A549 (cell line): ENCODE measurements at regions not wholly inside any gene's neighbourhood (a gene's known extent, or its start where the extent isn't known, plus 50 kb on each side); places are given as distances from the start of the nearest gene placed in this dataset.

Experiments used
- ATAC-seq, 2 experiments: fragments of 200-7000 bp in 1 of 2; fragments of >200 bp in 1 of 2; cut with Nextera tagmentation in 1 of 2; cut with Tn5 transposase in 1 of 2; 3 replicates each; pipeline versions ENCODE4 v1.8.0 to v1.9.1; 2018 to 2020; ENCODE audit warnings: mild to moderate bottlenecking in 1 of 2, moderate library complexity in 1 of 2
- CTCF ChIA-PET: fragments of 300-600 bp; sonication (Branson Sonifier 250); formaldehyde crosslinking; extraction: SDS; loops from one replicate; lab custom pipeline; 2021; ENCODE audit warnings: antibody characterized with exemption, inconsistent platforms; lab: Yijun Ruan, JAX
- POLR2A ChIA-PET: fragments of 350-600 bp; formaldehyde crosslinking; extraction: SDS; loops from one replicate; lab custom pipeline; 2021; ENCODE audit warnings: antibody characterized with exemption, inconsistent platforms; lab: Yijun Ruan, JAX
- DNase-seq, 2 experiments: peaks; one replicate each; pipeline versions ENCODE4 v3.0.0 to v3.0.0-alpha.2; 2011 to 2016; ENCODE audit warnings: low read depth in 1 of 2, low spot score in 1 of 2
- FAIRE-seq: peaks from 2 replicates; lab custom pipeline; 2011; peaks lifted over from hg19 to GRCh38; lab: Jason Lieb, UNC
- H3K27ac ChIP-seq, 2 experiments: fragments of >200 bp; sonication (Bioruptor Twin); formaldehyde crosslinking; 3 replicates each; pipeline ENCODE4 v1.5.1; 2016 to 2017
- H3K4me1 ChIP-seq: fragments of >200 bp; sonication (Bioruptor Twin); formaldehyde crosslinking; 3 replicates; pipeline ENCODE4 v1.6.1; 2016
- H3K4me2 ChIP-seq: fragments of >200 bp; sonication (Bioruptor Twin); formaldehyde crosslinking; 3 replicates; pipeline ENCODE4 v1.6.1; 2016
- H3K4me3 ChIP-seq: fragments of >200 bp; sonication (Bioruptor Twin); formaldehyde crosslinking; 3 replicates; pipeline ENCODE4 v1.5.1; 2016
- H3K9me3 ChIP-seq: fragments of >200 bp; sonication (Bioruptor Twin); formaldehyde crosslinking; 3 replicates; pipeline ENCODE4 v1.6.1; 2016
- CBX2 ChIP-seq: fragments of 200-600 bp; sonication (generic); IDR thresholded peaks from 2 replicates; pipeline ENCODE4 v1.6.1; 2016; ENCODE audit warnings: low read depth, mild to moderate bottlenecking, borderline replicate concordance
- CEBPB ChIP-seq, 2 experiments: fragments of >200 bp in 1 of 2; sonication (Bioruptor Twin) in 1 of 2; formaldehyde crosslinking in 1 of 2; IDR thresholded peaks; 2 replicates each; pipeline ENCODE4 v1.6.1; 2012 to 2016
- CHD2 ChIP-seq: fragments of 150-350 bp; IDR thresholded peaks from 2 replicates; pipeline ENCODE4 v1.6.1; 2014; ENCODE audit warnings: low read length; ENCODE audit not compliant: partially characterized antibody
- CHD4 ChIP-seq: fragments of 200-600 bp; sonication (generic); IDR thresholded peaks from 2 replicates; pipeline ENCODE4 v1.6.1; 2016; ENCODE audit warnings: antibody characterized with exemption, mild to moderate bottlenecking, borderline replicate concordance
- EHF ChIP-seq: fragments of 250-450 bp; sonication (Bioruptor Pico); IDR thresholded peaks from 2 replicates; pipeline ENCODE4 v1.5.0; 2020; ENCODE audit warnings: mild to moderate bottlenecking
- ESRRA ChIP-seq: fragments of 150-350 bp; IDR thresholded peaks from 2 replicates; pipeline ENCODE4 v1.6.1; 2014; ENCODE audit warnings: mild to moderate bottlenecking, low read length, borderline replicate concordance
- FOSB ChIP-seq: fragments of 250-450 bp; sonication (Bioruptor Pico); IDR thresholded peaks from 2 replicates; pipeline ENCODE4 v1.5.0; 2020; ENCODE audit warnings: mild to moderate bottlenecking, moderate library complexity
- FOXS1 ChIP-seq: fragments of 250-450 bp; sonication (Bioruptor Pico); IDR thresholded peaks from 2 replicates; pipeline ENCODE4 v1.5.0; 2020; ENCODE audit warnings: mild to moderate bottlenecking, moderate library complexity
- HDAC2 ChIP-seq: fragments of 200-600 bp; sonication (generic); IDR thresholded peaks from 2 replicates; pipeline ENCODE4 v1.6.1; 2016
- HEYL ChIP-seq: fragments of 250-450 bp; sonication (Bioruptor Pico); IDR thresholded peaks from 2 replicates; pipeline ENCODE4 v1.8.0; 2021; ENCODE audit warnings: mild to moderate bottlenecking, moderate library complexity
- HOXB13 ChIP-seq: fragments of 250-450 bp; sonication (Bioruptor Pico); IDR thresholded peaks from 2 replicates; pipeline ENCODE4 v1.5.0; 2020; ENCODE audit warnings: low read depth, mild to moderate bottlenecking, moderate library complexity
- HOXB5 ChIP-seq: fragments of 250-450 bp; sonication (Bioruptor Pico); IDR thresholded peaks from 2 replicates; pipeline ENCODE4 v1.5.0; 2020; ENCODE audit warnings: mild to moderate bottlenecking, moderate library complexity
- JUN ChIP-seq, 2 experiments: fragments of >200 bp; sonication (Bioruptor Twin); formaldehyde crosslinking; IDR thresholded peaks; 2 replicates in 1 of 2; 3 replicates in 1 of 2; pipeline ENCODE4 v1.6.1; 2016 to 2017
- KDM1A ChIP-seq: fragments of 200-600 bp; sonication (generic); IDR thresholded peaks from 2 replicates; pipeline ENCODE4 v1.6.1; 2016; ENCODE audit warnings: low read depth, mild to moderate bottlenecking
- KDM5A ChIP-seq: fragments of 200-600 bp; sonication (generic); IDR thresholded peaks from 2 replicates; pipeline ENCODE4 v1.6.1; 2016; ENCODE audit warnings: antibody characterized with exemption, mild to moderate bottlenecking
- NPAS2 ChIP-seq: fragments of 250-450 bp; sonication (Bioruptor Pico); IDR thresholded peaks from 2 replicates; pipeline ENCODE4 v1.8.0; 2022; ENCODE audit warnings: mild to moderate bottlenecking, moderate library complexity, borderline replicate concordance
- NR3C1 ChIP-seq: fragments of >200 bp; sonication (Bioruptor Twin); formaldehyde crosslinking; IDR thresholded peaks from 3 replicates; pipeline ENCODE4 v1.6.1; 2017
- POLR2A ChIP-seq: IDR thresholded peaks from 2 replicates; pipeline ENCODE4 v1.6.1; 2012; ENCODE audit warnings: mild to moderate bottlenecking, low read length
- RAD21 ChIP-seq, 2 experiments: fragments of >200 bp in 1 of 2; sonication (Bioruptor Twin) in 1 of 2; formaldehyde crosslinking in 1 of 2; IDR thresholded peaks in 1 of 2; conservative IDR thresholded peaks in 1 of 2; 2 replicates in 1 of 2; 3 replicates in 1 of 2; pipeline ENCODE4 v1.6.1; 2012 to 2018; ENCODE audit warnings: inconsistent platforms in 1 of 2
- RARB ChIP-seq: fragments of 250-450 bp; sonication (Bioruptor Pico); IDR thresholded peaks from 2 replicates; pipeline ENCODE4 v1.8.0; 2021; ENCODE audit warnings: mild to moderate bottlenecking, moderate library complexity
- RNF2 ChIP-seq: fragments of 200-600 bp; sonication (generic); IDR thresholded peaks from 2 replicates; pipeline ENCODE4 v1.6.1; 2016; ENCODE audit warnings: low read depth, mild to moderate bottlenecking, antibody characterized with exemption, moderate library complexity, borderline replicate concordance
- SREBF2 ChIP-seq: fragments of 450-650 bp; IDR thresholded peaks from 2 replicates; pipeline ENCODE4 v1.6.1; 2014; ENCODE audit warnings: mild to moderate bottlenecking, moderate library complexity
- TFCP2L1 ChIP-seq: fragments of 250-450 bp; sonication (Bioruptor Pico); IDR thresholded peaks from 2 replicates; pipeline ENCODE4 v1.5.0; 2021; ENCODE audit warnings: mild to moderate bottlenecking
- TP53 ChIP-seq: fragments of 250-450 bp; sonication (Bioruptor Pico); IDR thresholded peaks from 2 replicates; pipeline ENCODE4 v1.5.0; 2021; ENCODE audit warnings: mild to moderate bottlenecking, moderate library complexity
- ZC3H11A ChIP-seq: fragments of 450-650 bp; IDR thresholded peaks from 2 replicates; pipeline ENCODE4 v1.6.1; 2014; ENCODE audit warnings: antibody characterized with exemption, mild to moderate bottlenecking
- ZFP36 ChIP-seq: fragments of 450-650 bp; IDR thresholded peaks from 2 replicates; pipeline ENCODE4 v1.6.1; 2014; ENCODE audit warnings: borderline replicate concordance; ENCODE audit not compliant: partially characterized antibody
- ZSCAN20 ChIP-seq: fragments of 250-450 bp; sonication (Bioruptor Pico); IDR thresholded peaks from 2 replicates; pipeline ENCODE4 v1.8.0; 2022; ENCODE audit warnings: mild to moderate bottlenecking, moderate library complexity
- WGBS: methylation state at CpG from one replicate; pipeline ENCODE4 v1.1.6; 2017; ENCODE audit errors: missing lambda C conversion rate; 5-methylcytosine and 5-hydroxymethylcytosine counted together
- TF ChIP-seq, protein P1 (sequence below): fragments of >200 bp; sonication (Bioruptor Twin); formaldehyde crosslinking; IDR thresholded peaks from 3 replicates; pipeline ENCODE4 v1.6.1; 2016
- TF ChIP-seq, protein P2 (sequence below): IDR thresholded peaks from 2 replicates; pipeline ENCODE4 v1.6.1; 2012; ENCODE audit warnings: low read depth, borderline replicate concordance
- TF ChIP-seq, protein P3 (sequence below): fragments of 450-650 bp; IDR thresholded peaks from 2 replicates; pipeline ENCODE4 v1.6.1; 2014; ENCODE audit warnings: antibody characterized with exemption
- TF ChIP-seq, protein P4 (sequence below): IDR thresholded peaks from 2 replicates; pipeline ENCODE4 v1.6.1; 2012
- TF ChIP-seq, protein P5 (sequence below): IDR thresholded peaks from 2 replicates; pipeline ENCODE4 v1.6.1; 2012

DNA sequence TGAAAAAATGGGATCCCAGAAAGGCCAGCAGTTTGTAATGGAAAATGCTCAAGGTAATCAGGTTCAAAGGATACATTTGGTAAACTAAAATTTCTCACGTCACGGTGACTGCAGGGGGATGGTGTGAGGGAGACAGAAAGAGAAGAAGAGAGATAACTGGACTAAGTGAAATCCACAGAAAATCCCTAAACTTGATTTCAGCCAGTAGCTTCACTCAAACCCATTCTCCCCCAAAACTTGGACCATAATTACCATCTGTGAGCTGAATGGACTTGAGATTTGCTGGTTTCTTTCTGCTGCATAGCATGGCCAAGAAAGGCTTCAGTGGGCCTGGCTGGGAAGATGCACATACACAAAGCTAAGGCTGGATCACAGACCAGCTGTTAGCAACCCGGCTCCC lies 155.4 kb upstream of the LMO4 start:
- no peak for DNase-seq
- TF ChIP-seq RAD21 (conservative IDR thresholded peaks at IDR 0.05 in 1 of 2, IDR thresholded peaks at IDR 0.05 in 1 of 2) (no peak), NR3C1 (no peak), EHF (no peak), CHD2 (no peak), JUN (IDR thresholded peaks at IDR 0.05) (no peak), RNF2 (no peak), ZC3H11A (no peak), KDM5A (no peak), ZSCAN20 (CRISPR knock-in tag) (no peak), ZFP36 (no peak), CEBPB (IDR thresholded peaks at IDR 0.05) (no peak), TFCP2L1 (CRISPR knock-in tag) (no peak), FOSB (CRISPR knock-in tag) (no peak), TP53 (CRISPR knock-in tag) (no peak), KDM1A (no peak), POLR2A (no peak), FOXS1 (no peak)
- TF ChIP-seq, protein P1, sequence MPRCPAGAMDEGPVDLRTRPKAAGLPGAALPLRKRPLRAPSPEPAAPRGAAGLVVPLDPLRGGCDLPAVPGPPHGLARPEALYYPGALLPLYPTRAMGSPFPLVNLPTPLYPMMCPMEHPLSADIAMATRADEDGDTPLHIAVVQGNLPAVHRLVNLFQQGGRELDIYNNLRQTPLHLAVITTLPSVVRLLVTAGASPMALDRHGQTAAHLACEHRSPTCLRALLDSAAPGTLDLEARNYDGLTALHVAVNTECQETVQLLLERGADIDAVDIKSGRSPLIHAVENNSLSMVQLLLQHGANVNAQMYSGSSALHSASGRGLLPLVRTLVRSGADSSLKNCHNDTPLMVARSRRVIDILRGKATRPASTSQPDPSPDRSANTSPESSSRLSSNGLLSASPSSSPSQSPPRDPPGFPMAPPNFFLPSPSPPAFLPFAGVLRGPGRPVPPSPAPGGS: no peak
- TF ChIP-seq, protein P2, sequence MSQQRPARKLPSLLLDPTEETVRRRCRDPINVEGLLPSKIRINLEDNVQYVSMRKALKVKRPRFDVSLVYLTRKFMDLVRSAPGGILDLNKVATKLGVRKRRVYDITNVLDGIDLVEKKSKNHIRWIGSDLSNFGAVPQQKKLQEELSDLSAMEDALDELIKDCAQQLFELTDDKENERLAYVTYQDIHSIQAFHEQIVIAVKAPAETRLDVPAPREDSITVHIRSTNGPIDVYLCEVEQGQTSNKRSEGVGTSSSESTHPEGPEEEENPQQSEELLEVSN: no peak
- TF ChIP-seq, protein P3, sequence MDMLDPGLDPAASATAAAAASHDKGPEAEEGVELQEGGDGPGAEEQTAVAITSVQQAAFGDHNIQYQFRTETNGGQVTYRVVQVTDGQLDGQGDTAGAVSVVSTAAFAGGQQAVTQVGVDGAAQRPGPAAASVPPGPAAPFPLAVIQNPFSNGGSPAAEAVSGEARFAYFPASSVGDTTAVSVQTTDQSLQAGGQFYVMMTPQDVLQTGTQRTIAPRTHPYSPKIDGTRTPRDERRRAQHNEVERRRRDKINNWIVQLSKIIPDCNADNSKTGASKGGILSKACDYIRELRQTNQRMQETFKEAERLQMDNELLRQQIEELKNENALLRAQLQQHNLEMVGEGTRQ: no peak
- WGBS: 66% methylated on average over 3 of the region's 3 CpGs
- ChIA-PET CTCF (interaction anchor here (0.7 kb wide), 1 partner anchor 42 kb away, joined by 3 read pairs; no protein-coding TSS in a partner anchor), POLR2A (no interaction called here)
- Histone ChIP-seq H3K9me3 (no peaks in the 10 kb centered on the region), H3K4me3 (no peak overlapping the region), H3K4me1 (no peaks in the 10 kb centered on the region), H3K27ac (no peak overlapping the region), H3K4me2 (no peak overlapping the region)
- FAIRE-seq: no peak
- no peak for ATAC-seq

DNA sequence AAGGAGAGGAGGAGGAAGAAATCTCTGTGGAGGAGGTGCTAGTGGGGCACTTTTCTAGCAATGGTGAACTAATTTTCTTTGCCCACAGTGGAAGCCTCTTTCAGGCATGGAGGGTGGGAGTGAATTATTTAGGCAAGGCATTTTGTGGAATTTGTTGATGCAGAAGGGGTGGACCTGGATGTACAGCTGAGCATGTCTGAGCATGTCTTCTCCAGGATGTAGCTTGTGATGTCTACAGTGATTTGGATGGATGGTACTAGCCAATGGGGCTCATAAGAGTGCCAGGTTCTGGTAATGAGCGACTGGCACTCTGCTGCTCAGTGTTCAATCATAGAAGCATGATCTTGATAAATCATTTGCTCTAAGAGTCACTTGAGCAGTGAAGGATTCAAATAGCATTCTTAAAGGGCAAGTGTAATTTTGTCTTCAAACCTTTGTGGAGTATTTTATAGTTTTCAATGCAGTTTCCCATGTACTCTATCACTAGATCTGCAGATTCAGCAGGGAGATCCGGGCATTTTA lies 153.9 kb upstream of the LMO4 start:
- Histone ChIP-seq H3K9me3 (no peaks in the 10 kb centered on the region), H3K4me3 (no peak overlapping the region), H3K27ac (no peak overlapping the region), H3K4me2 (no peak overlapping the region), H3K4me1 (no peaks in the 10 kb centered on the region)
- ATAC-seq (no peak), DNase-seq (no peak)
- ChIA-PET CTCF (no interaction called here), POLR2A (no interaction called here)
- TF ChIP-seq HEYL (CRISPR knock-in tag): no peak
- no peak for TF ChIP-seq CEBPB (IDR thresholded peaks at IDR 0.05)
- TF ChIP-seq, all 56 proteins: peak for 0
- WGBS: 81% methylated on average over 2 of the region's 2 CpGs
- FAIRE-seq: no peak

DNA sequence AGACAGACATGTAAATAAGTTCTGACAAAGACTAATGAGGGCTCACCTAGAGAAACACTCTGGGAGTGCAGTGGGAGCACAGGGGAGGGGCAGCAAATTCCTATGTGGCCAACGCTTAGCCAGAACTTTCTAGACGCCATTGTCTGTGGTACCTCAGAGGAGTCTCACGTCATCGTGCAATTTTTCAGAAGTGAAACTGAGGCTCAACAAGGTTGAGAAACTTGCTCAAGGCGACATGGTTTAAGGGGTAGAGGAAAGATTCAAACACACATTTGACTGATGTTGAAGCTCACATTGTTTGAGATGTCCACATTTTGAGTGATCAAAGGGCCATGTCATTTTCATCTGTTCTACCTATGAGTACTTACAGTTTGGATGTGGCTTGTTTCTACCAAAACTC lies 152.6 kb upstream of the LMO4 start:
- no peak for ATAC-seq
- no peak for FAIRE-seq
- H3K27ac ChIP-seq: no peak overlapping the region
- POLR2A ChIA-PET: no interaction called here
- no peak overlapping the region for H3K4me2 ChIP-seq
- CTCF ChIA-PET: no interaction called here
- DNase-seq: no peak
- TF ChIP-seq, protein P4, sequence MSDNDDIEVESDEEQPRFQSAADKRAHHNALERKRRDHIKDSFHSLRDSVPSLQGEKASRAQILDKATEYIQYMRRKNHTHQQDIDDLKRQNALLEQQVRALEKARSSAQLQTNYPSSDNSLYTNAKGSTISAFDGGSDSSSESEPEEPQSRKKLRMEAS: no peak
- TF ChIP-seq POLR2A (no peak), HEYL (CRISPR knock-in tag) (no peak), HOXB5 (no peak), CHD4 (no peak), NPAS2 (CRISPR knock-in tag) (no peak), ZC3H11A (no peak), SREBF2 (no peak), CBX2 (no peak), RARB (CRISPR knock-in tag) (no peak), EHF (no peak), HOXB13 (no peak), TP53 (CRISPR knock-in tag) (no peak), KDM1A (no peak), HDAC2 (no peak), ESRRA (no peak)
- TF ChIP-seq, protein P5, sequence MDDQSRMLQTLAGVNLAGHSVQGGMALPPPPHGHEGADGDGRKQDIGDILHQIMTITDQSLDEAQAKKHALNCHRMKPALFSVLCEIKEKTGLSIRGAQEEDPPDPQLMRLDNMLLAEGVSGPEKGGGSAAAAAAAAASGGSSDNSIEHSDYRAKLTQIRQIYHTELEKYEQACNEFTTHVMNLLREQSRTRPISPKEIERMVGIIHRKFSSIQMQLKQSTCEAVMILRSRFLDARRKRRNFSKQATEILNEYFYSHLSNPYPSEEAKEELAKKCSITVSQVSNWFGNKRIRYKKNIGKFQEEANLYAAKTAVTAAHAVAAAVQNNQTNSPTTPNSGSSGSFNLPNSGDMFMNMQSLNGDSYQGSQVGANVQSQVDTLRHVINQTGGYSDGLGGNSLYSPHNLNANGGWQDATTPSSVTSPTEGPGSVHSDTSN: no peak
- 41% methylated on average over 5 of the region's 5 CpGs for WGBS
- no peaks in the 10 kb centered on the region for H3K9me3 ChIP-seq
- H3K4me1 ChIP-seq: no peaks in the 10 kb centered on the region
- H3K4me3 ChIP-seq: no peak overlapping the region
